SKM-1 (cell line): ENCODE measurements at regions not wholly inside any gene's neighbourhood (a gene's known extent, or its start where the extent isn't known, plus 50 kb on each side); places are given as distances from the start of the nearest gene placed in this dataset.
"Not testable (repeated sequence)": the region's sequence is repeated elsewhere in the genome, so short reads cannot be mapped to it uniquely, and the experiment has no call there.

Source experiments
- DNase-seq: peaks from one replicate; lab custom pipeline; 2025; ENCODE audit not compliant: unreplicated experiment; lab: John Stamatoyannopoulos, UW

DNA sequence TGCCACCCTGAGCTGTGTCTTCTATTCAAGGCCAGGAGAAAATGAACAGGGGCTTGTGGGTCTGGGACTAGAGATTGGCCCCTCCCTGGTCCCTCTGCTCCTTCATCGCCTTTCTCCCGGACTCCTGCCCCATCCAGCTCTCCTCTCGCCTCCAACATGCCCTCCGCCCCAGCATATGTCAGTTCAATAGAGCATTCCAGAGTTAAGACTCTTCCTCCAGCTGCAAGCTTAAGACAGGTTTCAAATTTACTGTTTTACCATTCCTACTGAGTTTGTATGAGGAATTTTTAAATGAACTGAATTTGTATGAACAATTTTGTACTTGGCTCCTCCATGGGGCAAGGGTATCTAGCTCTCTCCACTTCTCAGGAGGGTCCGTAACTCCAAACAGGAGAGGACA lies 195.6 kb downstream of the TBC1D2B start:
- DNase-seq: no peak

GRCh38 chr15:77881535-77881934 lies 196.0 kb downstream of the TBC1D2B start:
- DNase-seq: not testable (repeated sequence)

GRCh38 chr15:77879466-77879865 lies 198.0 kb downstream of the TBC1D2B start:
- not testable (repeated sequence) for DNase-seq

DNA sequence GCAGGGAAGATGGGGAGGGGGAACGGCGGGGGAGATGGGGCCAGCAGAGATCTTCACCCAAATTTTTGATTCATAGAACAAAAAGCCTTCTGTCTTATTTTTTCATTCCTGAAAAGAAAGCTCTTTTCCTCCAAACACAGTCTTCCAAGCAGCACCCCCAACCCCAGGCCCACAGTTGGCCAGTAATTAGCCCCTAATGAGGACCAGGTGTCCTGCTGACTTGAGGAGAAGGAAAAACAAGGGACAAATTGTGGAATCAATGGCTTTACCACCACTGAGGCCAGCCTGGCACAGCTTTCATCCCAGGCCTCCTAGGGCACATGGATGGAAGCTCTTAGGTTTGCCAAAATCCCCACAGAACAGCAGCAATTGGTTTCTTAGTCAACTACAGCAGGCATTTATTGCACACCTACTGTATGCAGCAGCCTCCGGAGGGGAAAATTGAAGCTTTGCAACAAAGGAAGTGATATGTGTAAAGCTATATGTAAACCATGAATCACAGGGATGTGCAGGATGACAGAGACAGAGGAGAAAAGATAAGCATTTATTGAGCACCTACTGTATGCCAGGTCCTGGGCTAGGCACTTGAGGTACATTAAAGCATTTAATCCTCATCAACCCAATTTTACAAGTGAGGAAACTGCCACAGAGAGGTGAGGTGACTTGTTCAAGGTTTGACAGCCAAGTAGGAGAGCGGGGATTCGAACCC lies 199.5 kb downstream of the TBC1D2B start:
- no peak for DNase-seq

DNA sequence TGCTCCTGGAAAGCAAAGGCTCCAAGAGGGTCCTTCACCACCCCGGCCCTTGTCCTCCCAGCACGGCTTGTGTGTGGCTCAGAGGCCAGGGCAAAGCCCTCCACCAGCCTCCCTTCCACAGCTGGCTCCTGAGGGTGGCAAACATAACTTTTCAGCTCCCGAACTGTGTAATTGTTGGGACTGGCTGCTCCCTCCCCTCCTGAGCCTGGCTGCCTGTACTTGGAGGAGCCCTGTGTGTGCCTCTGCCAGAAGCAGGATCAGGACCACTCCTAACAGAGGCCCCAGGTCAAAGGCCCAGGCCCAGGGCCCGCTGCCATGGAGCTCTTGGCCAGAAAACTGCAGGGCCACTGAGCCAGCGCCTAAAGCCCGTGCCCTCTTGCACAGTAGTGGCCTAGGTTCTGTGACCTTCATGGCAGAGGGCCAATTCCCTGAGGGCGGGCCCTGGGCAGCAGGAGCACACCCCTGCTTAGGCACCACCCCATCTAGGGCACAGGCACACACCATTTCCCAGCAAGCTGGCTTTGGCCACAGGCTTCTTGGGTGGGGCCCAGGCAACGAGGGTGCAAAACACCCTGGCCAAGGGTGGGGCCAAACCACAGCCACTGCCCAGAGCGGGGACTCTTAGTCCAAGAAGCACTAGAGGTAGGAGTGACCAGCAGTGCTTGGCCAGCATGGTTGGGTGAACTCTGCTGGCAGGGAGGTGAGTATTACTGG lies 201.2 kb downstream of the TBC1D2B start:
- not testable (repeated sequence) for DNase-seq

DNA sequence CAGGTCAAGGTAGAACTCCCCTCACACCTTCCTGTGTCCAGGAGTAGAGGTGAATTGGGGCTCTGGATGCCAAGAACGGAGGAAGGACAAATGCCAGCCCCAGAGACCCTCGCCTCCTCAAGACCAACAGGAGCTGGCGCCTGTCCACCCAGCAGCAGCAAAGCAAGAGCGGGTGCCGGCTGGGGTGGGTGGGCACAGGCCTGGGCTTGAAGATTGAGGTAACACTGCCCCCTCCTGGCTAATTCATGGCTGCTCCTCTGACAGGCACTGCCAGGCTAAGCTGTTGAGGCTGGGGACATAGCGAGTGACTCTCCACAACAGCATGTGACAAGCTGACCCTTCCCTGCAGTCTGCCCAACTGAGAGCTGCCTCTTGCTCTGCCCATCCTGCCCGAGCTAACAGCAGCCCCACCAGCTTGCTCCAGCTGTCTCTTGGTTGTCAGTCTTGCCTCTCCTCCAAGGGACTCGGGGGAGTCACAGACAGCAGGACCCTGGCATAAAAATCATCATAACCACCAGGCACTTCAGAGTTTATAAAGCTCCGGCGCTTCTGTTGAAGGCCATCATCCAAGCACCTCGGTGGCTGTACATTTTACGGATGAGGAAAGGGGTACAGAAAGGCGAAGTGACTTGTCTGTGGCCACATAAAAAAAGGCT lies 202.3 kb downstream of the TBC1D2B start:
- DNase-seq: peak; percentile 42

DNA sequence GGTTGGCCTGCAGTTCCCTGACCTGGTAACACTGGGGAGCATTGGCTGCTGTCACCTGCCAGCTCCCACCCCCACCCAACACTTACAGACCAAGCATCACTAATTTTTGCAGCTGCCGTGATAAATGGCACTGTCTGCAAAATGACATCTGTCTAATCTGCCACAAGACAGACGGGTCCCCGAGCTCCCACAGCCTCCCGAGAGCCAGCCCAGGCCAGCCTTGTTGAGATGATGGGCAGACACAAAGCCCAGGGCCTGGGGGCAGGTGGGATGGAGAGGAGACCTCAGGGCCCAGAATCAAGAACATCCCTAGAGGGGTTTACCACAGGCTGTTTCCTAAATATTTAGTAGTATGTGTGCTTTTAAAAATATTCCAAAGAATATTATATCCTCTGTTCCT lies 203.4 kb downstream of the TBC1D2B start:
- no peak for DNase-seq

- not testable (repeated sequence) for DNase-seq
These were observed 204.7 kb downstream of the TBC1D2B start for GRCh38 chr15:77872521-77873425.

DNA sequence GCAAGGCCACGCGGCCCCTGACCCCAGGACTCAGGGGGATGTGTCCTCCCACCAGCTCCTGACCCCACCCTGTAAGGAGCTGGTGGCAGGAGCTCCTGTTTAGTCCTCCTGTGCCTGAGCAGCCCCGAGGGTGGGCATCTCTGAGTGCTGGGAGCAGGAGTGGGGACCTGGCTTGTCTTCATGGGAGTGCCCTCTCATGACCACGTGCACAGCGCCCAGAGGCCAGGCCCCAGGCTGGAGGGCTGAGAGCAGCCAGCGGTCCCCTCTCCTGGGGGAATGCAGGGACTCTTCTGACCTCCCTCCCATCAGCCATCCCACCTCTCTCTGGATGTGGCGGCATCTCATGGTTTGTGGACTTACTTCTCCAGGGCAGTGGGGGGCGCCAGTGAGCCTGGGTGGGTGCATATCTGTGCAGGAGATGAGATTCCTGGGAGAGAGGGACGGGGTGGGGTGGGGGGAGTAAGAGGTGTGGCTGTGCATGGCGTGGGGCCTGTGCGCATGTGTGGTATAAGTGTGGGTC lies 205.6 kb downstream of the TBC1D2B start:
- no peak for DNase-seq

GRCh38 chr15:77870195-77871065 lies 207.1 kb downstream of the TBC1D2B start:
- DNase-seq: peak; percentile 57

- DNase-seq: no peak
These were observed 208.3 kb downstream of the TBC1D2B start for GRCh38 chr15:77869021-77869895.

DNA sequence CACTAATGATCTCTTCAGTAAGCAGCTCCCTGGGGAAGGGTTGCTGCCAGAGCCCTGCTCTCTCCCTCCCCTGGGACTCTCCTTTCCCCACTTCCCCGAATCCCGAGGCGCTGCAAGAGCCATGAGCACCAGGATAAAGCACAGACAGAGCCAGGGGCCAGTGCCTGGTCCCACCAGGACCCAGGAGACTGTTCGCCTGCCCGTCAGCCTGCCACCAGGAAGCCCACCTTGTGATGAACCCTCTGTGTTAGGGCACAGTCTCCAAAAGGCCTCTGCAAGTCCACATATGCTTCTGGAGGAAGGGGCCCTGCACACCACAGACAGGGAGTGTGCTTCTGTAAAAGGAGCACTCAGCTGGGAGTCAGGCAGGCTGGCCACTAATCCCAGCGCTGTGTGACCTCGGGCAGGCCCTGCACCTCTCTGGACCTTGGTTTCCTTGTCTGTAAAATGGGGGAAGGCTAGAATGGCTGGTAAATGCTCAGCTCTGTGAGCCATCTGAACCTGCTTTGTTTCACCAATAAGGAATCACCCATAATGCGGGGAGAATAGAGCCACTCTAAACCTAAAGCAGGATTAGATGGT lies 209.4 kb downstream of the TBC1D2B start:
- not testable (repeated sequence) for DNase-seq

DNA sequence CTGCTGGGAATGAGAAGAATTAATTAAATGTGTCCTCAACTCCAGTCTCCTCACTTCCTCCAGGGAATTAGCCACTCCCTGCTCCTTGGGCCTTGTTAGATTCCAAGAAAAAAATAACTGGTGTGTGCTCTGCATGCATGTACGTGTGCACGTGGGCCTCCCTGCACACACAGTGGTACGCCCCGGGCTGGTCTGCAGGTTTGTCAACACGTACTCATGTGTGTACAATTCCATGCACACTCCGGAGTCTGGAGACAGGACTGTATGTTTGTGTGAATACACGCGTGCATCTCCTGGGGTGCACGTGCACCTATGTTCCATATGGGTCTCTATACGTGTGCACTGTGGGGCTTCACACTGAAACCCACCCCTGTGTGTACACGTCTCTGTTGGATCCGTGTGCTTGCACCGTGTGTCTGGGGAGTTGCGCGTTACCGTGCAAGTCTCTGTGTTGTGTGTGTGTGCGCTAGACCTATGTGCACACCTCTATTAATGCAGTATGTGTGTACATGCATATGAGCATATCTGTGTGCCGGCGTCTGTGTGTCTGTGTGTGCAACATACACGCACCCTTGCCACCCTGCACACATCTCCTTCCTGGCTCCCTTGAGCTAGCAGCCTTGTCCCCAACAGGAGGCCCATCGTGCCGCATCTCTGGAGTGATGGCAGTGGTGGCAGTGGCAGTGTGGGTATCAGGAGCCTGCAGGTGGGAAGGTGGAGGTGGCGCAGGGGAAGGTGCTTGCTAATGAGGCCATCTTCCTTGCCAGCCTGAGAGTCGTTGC lies 210.1 kb downstream of the TBC1D2B start:
- DNase-seq: no peak

DNA sequence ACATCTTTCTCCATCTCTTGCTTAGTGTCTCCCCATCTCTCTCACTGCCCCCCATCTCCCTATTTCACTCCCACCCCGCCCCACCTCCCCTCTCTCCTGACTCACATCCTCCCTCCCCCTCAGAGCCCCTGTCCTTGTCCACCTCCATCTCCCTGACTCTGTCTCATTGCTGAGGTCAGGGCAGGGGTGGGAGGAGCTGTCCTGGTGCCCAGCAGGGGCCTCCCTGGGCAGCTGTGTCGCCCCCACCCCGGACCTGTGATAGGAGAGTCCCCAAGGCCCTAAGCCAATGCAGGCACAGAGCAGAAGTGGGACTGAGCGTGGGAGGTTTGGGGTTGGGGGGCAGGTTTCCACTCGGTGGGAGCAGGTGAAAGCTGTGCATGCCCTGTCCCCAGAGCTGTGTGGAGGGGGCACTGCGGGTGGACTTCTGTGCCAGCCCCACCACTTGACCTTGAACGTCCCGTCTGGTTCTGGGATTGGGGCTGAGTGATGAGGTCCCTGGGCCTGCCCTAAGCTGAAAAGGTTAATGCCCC lies 210.8 kb downstream of the TBC1D2B start:
- no peak for DNase-seq

- no peak for DNase-seq
These were observed 211.3 kb downstream of the TBC1D2B start for GRCh38 chr15:77866186-77866585.

GRCh38 chr15:77865701-77866100 lies 211.8 kb downstream of the TBC1D2B start:
- DNase-seq: no peak

- no peak for DNase-seq
These were observed 212.4 kb downstream of the TBC1D2B start for GRCh38 chr15:77865106-77865610.
